GM12878 (cell line): ENCODE measurements at regions not wholly inside any gene's neighbourhood (a gene's known extent, or its start where the extent isn't known, plus 50 kb on each side); places are given as distances from the start of the nearest gene placed in this dataset.

Experiments used
- ATAC-seq: fragments of 200-7000 bp; cut with Tn5 transposase; 3 replicates; pipeline ENCODE4 v1.9.1; 2020; ENCODE audit warnings: mild to moderate bottlenecking, moderate library complexity
- BruUV-seq: library from RNA; stranded (reverse); fragments of 400-500 nt; replicated peaks from 2 replicates; lab custom pipeline; 2021; lab: Mats Ljungman, UMichigan
- CTCF ChIA-PET: fragments of 300-600 bp; sonication (Branson Sonifier 250); formaldehyde crosslinking; extraction: SDS; loops from one replicate; lab custom pipeline; 2021; ENCODE audit warnings: inconsistent platforms; lab: Yijun Ruan, JAX
- POLR2A ChIA-PET: fragments of 350-600 bp; formaldehyde crosslinking; extraction: SDS; loops from one replicate; lab custom pipeline; 2021; ENCODE audit warnings: inconsistent platforms; lab: Charles Lee
- RAD21 ChIA-PET: fragments of 300-600 bp; sonication (Branson Sonifier 250); formaldehyde crosslinking; loops from one replicate; lab custom pipeline; 2023; ENCODE audit warnings: antibody characterized with exemption; ENCODE audit not compliant: unreplicated experiment; lab: Charles Lee
- SMC1A ChIA-PET: fragments of 300-600 bp; sonication (Branson Sonifier 250); formaldehyde crosslinking; loops from one replicate; lab custom pipeline; 2023; ENCODE audit not compliant: unreplicated experiment, uncharacterized antibody; lab: Charles Lee
- DNase-seq: peaks from one replicate; pipeline ENCODE4 v3.0.0-alpha.2; 2011; ENCODE audit warnings: low read depth, low spot score
- FAIRE-seq: peaks from 3 replicates; lab custom pipeline; 2011; peaks lifted over from hg19 to GRCh38; lab: Jason Lieb, UNC
- H2AFZ ChIP-seq: 2 replicates; pipeline ENCODE4 v1.6.0; 2011; ENCODE audit warnings: low read depth, low read length, control low read depth; ENCODE audit not compliant: control insufficient read depth
- H3K27ac ChIP-seq: 2 replicates; pipeline ENCODE4 v1.5.1; 2011; ENCODE audit warnings: control low read depth; ENCODE audit not compliant: control insufficient read depth, insufficient read depth
- H3K27me3 ChIP-seq, 2 experiments: replicated peaks in 1 of 2; 2 replicates each; pipeline versions ENCODE4 v1.6.0 to v1.6.1; 2011; ENCODE audit warnings: low read length in 1 of 2; ENCODE audit not compliant: control insufficient read depth in 2 of 2, insufficient read depth in 2 of 2
- H3K36me3 ChIP-seq, 2 experiments: 2 replicates each; pipeline ENCODE4 v1.5.1; 2011; ENCODE audit warnings: low read length in 1 of 2; ENCODE audit not compliant: control insufficient read depth in 2 of 2, insufficient read depth in 2 of 2
- H3K4me1 ChIP-seq: 2 replicates; pipeline ENCODE4 v1.6.1; 2011; ENCODE audit warnings: mild to moderate bottlenecking, low read length, moderate library complexity, mixed read lengths; ENCODE audit not compliant: control insufficient read depth, insufficient read depth
- H3K4me2 ChIP-seq: 2 replicates; pipeline ENCODE4 v1.6.0; 2011; ENCODE audit warnings: control low read depth; ENCODE audit not compliant: control insufficient read depth, insufficient read depth
- H3K4me3 ChIP-seq: fragments of 200-600 bp; sonication (generic); 2 replicates; pipeline ENCODE4 v1.5.1; 2016
- H3K79me2 ChIP-seq: 2 replicates; pipeline ENCODE4 v1.6.0; 2011; ENCODE audit warnings: low read length; ENCODE audit not compliant: control insufficient read depth, insufficient read depth
- H3K9ac ChIP-seq: 2 replicates; pipeline ENCODE4 v1.8.0; 2011; ENCODE audit warnings: low read length, control low read depth, mixed read lengths; ENCODE audit not compliant: control insufficient read depth, insufficient read depth
- H3K9me3 ChIP-seq: replicated peaks from 3 replicates; pipeline ENCODE4 v1.5.1; 2011; ENCODE audit warnings: mild to moderate bottlenecking, low read length; ENCODE audit not compliant: control insufficient read depth, insufficient read depth
- H4K20me1 ChIP-seq: 2 replicates; pipeline ENCODE4 v1.6.0; 2011; ENCODE audit not compliant: control insufficient read depth, insufficient read depth
- BACH1 ChIP-seq: fragments of 450-650 bp; IDR thresholded peaks from 2 replicates; pipeline ENCODE4 v1.6.1; 2017; ENCODE audit warnings: mild to moderate bottlenecking, borderline replicate concordance
- CBX3 ChIP-seq: fragments of 200-600 bp; sonication (generic); IDR thresholded peaks from 2 replicates; pipeline ENCODE4 v1.6.1; 2016; ENCODE audit warnings: low read depth, borderline replicate concordance
- CHD4 ChIP-seq: fragments of 200-600 bp; sonication (generic); IDR thresholded peaks from 2 replicates; pipeline ENCODE4 v1.6.1; 2016; ENCODE audit warnings: mild to moderate bottlenecking
- FOXK2 ChIP-seq: fragments of 450-650 bp; IDR thresholded peaks from 2 replicates; pipeline ENCODE4 v1.6.1; 2017; ENCODE audit warnings: mild to moderate bottlenecking, moderate library complexity
- HDAC2 ChIP-seq: fragments of 200-600 bp; sonication (generic); IDR thresholded peaks from 2 replicates; pipeline ENCODE4 v1.6.1; 2017
- KAT2A ChIP-seq: conservative IDR thresholded peaks from 2 replicates; pipeline ENCODE4 v1.6.1; 2011; ENCODE audit warnings: low read depth, low read length; ENCODE audit not compliant: control insufficient read depth
- NFXL1 ChIP-seq: fragments of 450-650 bp; IDR thresholded peaks from 2 replicates; pipeline ENCODE4 v1.6.1; 2017; ENCODE audit warnings: antibody characterized with exemption, mild to moderate bottlenecking, borderline replicate concordance
- TCF12 ChIP-seq: IDR thresholded peaks from 2 replicates; pipeline ENCODE4 v1.6.1; 2011; ENCODE audit warnings: low read depth, mild to moderate bottlenecking, low read length
- WGBS: methylation state at CpG from one replicate; pipeline ENCODE4 v1.1.6; 2016; ENCODE audit warnings: low lambda C conversion rate; ENCODE audit not compliant: insufficient replicate concordance, insufficient coverage; ENCODE audit errors: missing lambda C conversion rate; 5-methylcytosine and 5-hydroxymethylcytosine counted together
- in situ Hi-C: fragments of 300-500 bp; cut with MboI; formaldehyde crosslinking; loops from 9 replicates; pipeline ENCODE4 v1.14.3; 2018; ENCODE audit warnings: mixed read lengths
- intact Hi-C: fragments of 100-400 bp; cut with micrococcal nuclease; formaldehyde crosslinking; loops from one replicate; pipeline ENCODE4 v1.14.2; 2022; ENCODE audit not compliant: unreplicated experiment
- TF ChIP-seq, protein P1 (sequence below): fragments of 450-650 bp; IDR thresholded peaks from 2 replicates; pipeline ENCODE4 v1.6.1; 2017; ENCODE audit warnings: antibody characterized with exemption, mild to moderate bottlenecking, moderate library complexity
- TF ChIP-seq, protein P2 (sequence below): IDR thresholded peaks from 2 replicates; pipeline ENCODE4 v1.6.1; 2012; ENCODE audit warnings: improper control_type of control experiment, low read depth, low read length; ENCODE audit not compliant: insufficient replicate concordance

DNA sequence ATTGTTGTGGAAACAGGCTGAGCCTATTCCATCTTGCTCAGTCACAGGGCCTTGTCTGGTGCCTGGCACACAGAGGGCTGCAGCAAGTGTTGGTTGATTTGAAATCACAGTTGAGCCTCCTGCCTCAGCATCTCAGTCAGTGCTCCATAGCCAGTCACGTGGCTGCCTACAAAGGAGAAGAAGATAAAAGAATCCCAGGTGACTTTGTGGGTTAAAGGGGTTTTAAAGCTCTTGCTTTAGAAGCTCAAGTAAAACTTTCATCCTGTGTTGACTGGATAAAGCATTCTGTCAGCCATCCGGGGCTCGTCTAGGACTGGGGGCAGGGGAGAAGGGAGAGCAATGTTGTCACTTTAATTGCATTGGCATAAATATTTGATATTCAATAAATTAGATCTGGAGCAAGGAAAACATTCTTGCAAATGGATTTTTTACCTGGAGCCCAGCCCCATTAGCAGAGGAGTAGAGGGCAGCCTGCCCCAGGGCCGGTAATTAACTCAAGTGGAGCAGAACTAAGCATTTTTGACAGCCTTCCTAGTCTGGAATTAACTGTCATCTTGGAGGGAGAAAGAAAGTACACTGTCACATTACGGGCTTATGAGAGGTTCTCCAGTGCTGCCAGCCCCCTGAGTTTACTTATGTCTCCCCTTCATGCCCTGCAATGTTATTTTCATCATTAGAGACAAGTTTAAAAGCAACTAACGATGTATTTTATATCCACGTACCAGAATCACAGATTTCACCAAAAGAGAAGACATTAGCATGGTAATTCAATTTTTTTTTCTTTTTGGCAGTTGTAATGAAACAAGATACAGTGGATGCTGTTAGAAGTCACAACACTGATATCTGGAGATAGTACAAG, 71.7 kb upstream of the GTSF1L start (continued):
- TF ChIP-seq, protein P1, sequence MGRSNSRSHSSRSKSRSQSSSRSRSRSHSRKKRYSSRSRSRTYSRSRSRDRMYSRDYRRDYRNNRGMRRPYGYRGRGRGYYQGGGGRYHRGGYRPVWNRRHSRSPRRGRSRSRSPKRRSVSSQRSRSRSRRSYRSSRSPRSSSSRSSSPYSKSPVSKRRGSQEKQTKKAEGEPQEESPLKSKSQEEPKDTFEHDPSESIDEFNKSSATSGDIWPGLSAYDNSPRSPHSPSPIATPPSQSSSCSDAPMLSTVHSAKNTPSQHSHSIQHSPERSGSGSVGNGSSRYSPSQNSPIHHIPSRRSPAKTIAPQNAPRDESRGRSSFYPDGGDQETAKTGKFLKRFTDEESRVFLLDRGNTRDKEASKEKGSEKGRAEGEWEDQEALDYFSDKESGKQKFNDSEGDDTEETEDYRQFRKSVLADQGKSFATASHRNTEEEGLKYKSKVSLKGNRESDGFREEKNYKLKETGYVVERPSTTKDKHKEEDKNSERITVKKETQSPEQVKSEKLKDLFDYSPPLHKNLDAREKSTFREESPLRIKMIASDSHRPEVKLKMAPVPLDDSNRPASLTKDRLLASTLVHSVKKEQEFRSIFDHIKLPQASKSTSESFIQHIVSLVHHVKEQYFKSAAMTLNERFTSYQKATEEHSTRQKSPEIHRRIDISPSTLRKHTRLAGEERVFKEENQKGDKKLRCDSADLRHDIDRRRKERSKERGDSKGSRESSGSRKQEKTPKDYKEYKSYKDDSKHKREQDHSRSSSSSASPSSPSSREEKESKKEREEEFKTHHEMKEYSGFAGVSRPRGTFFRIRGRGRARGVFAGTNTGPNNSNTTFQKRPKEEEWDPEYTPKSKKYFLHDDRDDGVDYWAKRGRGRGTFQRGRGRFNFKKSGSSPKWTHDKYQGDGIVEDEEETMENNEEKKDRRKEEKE, result no peak
- no peak for TF ChIP-seq CHD4
- no peak for TF ChIP-seq CBX3

DNA sequence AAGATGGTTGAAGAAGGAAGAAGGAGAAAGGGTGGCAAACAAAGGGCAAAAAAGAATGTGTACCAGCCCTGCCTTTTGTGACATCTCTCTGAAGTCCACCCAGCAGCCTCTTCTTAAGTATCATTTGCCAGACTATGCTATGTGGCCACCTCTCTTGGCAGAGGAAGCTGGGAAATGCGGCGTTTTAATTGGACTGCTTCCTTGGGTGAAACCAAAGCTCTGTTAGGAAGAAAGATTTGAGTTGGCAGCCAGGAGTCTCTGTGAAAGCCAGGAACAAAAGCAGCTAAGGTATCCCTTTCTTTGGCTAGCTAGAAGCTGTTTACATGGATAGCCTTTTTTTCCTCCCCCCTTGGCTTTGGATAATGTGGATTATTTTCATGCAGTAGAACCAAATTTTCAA, 67.5 kb upstream of the GTSF1L start:
- FAIRE-seq (no peak), ATAC-seq (no peak), DNase-seq (no peak)
- 100% methylated on average over 2 of the region's 2 CpGs for WGBS
- Histone ChIP-seq H3K4me3 (no peak overlapping the region), H3K79me2 (no peaks in the 10 kb centered on the region), H3K4me2 (no peak overlapping the region), H3K4me1 (peaks cover 14% of the 10 kb centered on the region), H4K20me1 (no peaks in the 10 kb centered on the region), H3K9ac (no peak overlapping the region), H2AFZ (no peak overlapping the region), H3K27ac (no peak overlapping the region), H3K27me3 (no peaks in the 10 kb centered on the region), H3K9me3 (peaks cover 3% of the 10 kb centered on the region; the same call in 2 of the 3 replicates), H3K36me3 (no peaks in the 10 kb centered on the region)
- ChIA-PET POLR2A (no interaction called here), RAD21 (interaction anchor here (1.3 kb wide), 1 partner anchor 45 kb away, joined by 3 read pairs; no protein-coding TSS in a partner anchor), CTCF (no interaction called here), SMC1A (interaction anchor here (0.6 to 1.2 kb wide), 3 partner anchors 11 to 44 kb away, joined by 3 to 4 read pairs (median 3); no protein-coding TSS in a partner anchor)
- intact Hi-C loops (no loop called here), in situ Hi-C loops (no loop called here)
- TF ChIP-seq FOXK2 (no peak), HDAC2 (no peak), NFXL1 (no peak), BACH1 (no peak), TCF12 (no peak), KAT2A (no peak)
- TF ChIP-seq, protein P2, sequence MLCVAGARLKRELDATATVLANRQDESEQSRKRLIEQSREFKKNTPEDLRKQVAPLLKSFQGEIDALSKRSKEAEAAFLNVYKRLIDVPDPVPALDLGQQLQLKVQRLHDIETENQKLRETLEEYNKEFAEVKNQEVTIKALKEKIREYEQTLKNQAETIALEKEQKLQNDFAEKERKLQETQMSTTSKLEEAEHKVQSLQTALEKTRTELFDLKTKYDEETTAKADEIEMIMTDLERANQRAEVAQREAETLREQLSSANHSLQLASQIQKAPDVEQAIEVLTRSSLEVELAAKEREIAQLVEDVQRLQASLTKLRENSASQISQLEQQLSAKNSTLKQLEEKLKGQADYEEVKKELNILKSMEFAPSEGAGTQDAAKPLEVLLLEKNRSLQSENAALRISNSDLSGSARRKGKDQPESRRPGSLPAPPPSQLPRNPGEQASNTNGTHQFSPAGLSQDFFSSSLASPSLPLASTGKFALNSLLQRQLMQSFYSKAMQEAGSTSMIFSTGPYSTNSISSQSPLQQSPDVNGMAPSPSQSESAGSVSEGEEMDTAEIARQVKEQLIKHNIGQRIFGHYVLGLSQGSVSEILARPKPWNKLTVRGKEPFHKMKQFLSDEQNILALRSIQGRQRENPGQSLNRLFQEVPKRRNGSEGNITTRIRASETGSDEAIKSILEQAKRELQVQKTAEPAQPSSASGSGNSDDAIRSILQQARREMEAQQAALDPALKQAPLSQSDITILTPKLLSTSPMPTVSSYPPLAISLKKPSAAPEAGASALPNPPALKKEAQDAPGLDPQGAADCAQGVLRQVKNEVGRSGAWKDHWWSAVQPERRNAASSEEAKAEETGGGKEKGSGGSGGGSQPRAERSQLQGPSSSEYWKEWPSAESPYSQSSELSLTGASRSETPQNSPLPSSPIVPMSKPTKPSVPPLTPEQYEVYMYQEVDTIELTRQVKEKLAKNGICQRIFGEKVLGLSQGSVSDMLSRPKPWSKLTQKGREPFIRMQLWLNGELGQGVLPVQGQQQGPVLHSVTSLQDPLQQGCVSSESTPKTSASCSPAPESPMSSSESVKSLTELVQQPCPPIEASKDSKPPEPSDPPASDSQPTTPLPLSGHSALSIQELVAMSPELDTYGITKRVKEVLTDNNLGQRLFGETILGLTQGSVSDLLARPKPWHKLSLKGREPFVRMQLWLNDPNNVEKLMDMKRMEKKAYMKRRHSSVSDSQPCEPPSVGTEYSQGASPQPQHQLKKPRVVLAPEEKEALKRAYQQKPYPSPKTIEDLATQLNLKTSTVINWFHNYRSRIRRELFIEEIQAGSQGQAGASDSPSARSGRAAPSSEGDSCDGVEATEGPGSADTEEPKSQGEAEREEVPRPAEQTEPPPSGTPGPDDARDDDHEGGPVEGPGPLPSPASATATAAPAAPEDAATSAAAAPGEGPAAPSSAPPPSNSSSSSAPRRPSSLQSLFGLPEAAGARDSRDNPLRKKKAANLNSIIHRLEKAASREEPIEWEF, result no peak
- BruUV-seq, result no TSS peak
